Central memory CD4-positive, alpha-beta T cell (primary cell): ENCODE measurements at regions not wholly inside any gene's neighbourhood (a gene's known extent, or its start where the extent isn't known, plus 50 kb on each side); places are given as distances from the start of the nearest gene placed in this dataset.
"Not testable (repeated sequence)": the region's sequence is repeated elsewhere in the genome, so short reads cannot be mapped to it uniquely, and the experiment has no call there.

ENCODE experiments used
- DNase-seq: peaks from one replicate; pipeline ENCODE4 v3.0.0; 2022

DNA sequence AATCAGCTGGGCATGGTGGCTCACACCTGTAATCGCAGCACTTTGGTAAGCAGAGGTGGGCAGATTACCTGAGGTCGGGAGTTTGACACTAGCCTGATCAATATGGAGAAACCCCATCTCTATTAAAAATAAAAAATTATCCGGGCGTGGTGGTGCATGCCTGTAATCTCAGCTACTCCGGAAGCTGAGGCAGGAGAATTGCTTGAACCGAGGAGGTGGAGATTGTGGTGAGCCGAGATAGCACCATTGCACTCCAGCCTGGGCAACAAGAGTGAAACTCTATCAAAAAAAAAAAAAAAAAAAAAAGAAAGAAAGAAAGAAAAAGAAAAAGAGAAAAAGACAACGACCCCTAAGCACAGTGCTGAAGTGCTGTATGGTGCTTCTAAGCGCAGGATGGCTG lies 280.6 kb upstream of the MAF start:
- not testable (repeated sequence) for DNase-seq

DNA sequence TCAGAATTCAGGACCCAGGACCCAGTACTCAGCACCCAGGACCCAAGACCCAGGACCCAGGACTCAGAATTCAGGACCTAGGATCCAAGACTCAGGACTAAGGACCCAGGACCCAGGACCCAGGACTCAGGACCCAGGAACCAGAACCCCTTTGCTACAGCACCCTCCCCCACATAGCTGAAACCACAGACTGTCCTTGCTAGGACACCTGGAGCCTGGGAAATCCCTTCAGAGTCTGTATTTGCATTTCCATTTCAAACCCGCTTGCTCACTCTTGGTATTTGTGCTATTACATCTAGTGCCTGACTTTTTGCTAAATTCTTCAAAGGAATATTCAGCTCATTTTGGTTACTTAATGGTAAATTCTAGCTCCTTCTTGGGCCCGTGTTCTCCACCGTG lies 275.8 kb upstream of the MAF start:
- no peak for DNase-seq

DNA sequence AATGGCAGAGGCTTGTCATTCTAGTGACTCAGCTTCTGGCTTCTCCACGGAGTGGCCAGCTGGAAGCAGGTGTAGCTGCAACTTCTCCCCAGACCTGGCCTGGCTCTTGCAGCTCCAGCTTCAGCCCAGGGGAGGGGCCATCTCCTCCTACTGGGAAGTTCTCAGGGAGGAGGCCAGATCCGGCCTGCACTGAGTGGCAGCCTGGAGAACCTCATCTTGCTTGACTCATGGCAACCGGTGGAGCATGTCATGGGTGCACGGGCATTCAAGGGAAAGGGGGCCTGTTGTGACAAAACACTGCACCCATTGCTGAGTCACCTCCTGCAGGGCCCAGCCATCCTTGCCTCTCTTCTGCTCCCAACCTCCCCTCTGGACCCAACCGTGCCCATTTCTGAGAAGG lies 273.9 kb upstream of the MAF start:
- DNase-seq, result no peak

GRCh38 chr16:79873825-79874224 lies 273.3 kb upstream of the MAF start:
- no peak for DNase-seq

DNA sequence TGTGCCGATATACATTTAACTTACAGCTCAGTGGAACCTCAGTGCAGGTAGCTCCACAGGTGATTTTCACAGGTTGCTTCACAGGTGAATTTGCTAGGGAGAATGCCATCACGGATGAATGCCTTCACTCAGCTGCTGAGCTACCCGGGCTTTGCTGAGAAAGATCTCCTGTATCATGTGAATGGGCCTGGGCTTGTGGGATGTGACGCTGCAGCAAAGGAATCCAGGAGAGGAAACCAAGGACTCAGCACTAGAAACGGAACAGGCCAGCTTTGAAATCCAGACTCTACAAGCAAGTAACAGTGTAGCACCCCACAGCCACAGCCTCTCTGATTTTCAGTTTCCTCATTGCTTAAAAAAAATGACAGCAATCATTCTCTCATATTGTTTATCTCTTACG lies 271.4 kb upstream of the MAF start:
- no peak for DNase-seq

DNA sequence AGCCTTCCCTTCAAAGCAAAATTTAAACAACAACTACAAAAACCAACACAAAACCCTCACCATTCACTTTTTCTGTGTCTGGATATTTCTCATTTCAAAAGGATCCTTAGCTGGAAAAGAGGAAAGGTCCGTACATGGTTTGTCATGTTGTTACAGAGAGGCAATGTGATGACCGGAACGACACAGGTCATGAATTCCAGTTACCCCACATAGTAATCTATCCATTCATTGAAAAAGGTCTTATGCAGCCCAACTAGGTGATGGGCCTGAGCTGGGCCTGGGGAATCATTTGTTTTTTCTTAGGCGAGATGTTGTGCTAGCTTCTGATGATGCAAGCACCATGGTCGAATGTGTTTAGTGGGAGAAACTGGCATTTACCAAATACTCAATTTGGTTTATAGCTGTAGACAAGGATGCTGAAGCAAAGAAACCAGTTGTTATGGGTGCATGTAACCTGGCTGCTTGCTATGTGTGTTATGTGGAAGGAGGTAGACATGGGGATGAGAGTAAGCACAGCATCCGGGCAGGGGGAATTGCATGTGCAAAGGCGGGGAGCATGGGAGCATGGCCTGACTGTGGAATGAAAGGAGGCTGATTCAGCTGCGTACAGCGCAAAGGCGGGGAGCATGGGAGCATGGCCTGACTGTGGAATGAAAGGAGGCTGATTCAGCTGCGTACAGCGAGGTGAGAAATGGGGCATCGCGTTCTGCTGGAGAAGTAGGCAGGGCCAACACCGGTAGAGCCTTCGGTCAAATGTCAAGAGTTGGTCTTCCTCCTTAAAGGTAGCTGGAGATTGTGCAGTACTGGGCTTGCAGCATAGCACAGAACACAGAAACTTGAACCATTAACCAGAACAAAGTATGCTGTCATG lies 269.7 kb upstream of the MAF start:
- DNase-seq, result no peak

GRCh38 chr16:79869304-79870015 lies 268.9 kb upstream of the MAF start:
- DNase-seq, result no peak

GRCh38 chr16:79868841-79869240 lies 268.3 kb upstream of the MAF start:
- DNase-seq, result no peak

DNA sequence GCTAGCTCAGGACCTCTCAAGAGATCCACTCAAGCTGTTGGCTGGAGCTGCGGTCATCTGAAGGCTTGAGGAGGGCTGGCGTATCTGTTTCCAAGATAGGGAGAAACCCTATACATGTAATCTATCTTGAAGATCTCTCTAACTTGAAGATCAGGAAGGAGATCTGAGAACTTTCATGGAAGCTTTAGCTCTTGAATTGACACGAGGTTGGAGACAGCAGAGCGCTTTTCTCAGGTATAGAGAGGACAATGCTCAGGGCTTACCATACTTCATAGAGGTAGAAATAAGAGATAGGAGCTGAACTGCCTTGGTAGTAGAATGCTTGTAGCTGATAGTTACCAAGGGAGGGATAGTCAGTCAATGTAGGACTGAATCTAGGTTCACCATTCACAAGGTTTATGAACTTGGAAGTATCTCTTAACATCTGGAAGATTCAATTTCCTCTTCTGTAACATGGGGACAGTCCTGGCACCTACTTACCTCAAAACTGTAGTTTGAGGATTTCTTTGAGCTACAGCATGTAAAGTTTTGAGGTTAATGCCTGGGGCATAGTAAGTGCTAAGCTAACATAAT lies 267.0 kb upstream of the MAF start:
- DNase-seq, result no peak

DNA sequence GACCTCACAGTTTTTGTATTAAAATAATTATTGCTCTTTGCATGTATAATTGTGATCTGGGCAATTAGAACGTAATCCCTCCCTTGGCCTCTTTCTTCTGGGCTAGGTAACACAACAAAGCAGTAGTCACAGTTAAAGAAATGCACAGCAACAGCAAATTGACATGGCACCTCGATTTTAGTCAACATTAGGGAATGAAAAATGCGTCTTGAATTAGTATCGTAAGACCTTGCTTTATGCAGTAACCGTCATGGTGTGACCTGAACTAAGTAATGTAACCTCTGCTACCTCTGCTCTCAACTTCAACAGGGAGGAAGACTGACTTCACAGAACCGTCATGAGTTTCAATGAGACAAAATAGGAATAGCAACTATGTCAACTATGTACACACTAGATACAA lies 265.4 kb upstream of the MAF start:
- no peak for DNase-seq

DNA sequence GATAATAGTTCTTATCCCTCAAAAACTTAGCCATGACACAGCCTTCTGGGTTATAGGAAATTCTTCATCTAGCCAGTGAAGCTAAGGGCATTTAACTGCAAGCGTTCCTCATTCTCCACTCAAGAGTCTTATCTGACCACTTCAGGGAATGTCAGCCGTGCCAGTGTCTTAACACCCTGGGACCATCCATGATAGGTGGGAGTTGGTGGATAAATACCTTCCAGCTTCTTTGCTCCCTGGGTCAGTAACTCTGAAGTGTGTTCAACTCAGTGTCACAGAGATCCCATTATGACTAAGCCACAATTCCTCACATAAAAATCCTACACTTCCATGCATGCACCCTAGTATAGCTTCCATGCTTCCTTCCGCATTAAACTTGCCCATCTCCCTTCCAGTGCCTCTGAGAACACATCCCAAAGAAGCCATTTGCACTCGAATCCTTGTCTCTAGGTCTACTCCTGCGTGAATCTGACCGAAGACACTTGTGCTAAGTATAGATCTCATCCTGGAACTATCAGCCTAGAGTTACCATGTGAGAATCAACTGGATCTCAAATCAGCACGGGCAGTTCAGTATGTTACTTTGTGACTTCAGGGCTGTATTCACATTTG lies 264.3 kb upstream of the MAF start:
- no peak for DNase-seq

DNA sequence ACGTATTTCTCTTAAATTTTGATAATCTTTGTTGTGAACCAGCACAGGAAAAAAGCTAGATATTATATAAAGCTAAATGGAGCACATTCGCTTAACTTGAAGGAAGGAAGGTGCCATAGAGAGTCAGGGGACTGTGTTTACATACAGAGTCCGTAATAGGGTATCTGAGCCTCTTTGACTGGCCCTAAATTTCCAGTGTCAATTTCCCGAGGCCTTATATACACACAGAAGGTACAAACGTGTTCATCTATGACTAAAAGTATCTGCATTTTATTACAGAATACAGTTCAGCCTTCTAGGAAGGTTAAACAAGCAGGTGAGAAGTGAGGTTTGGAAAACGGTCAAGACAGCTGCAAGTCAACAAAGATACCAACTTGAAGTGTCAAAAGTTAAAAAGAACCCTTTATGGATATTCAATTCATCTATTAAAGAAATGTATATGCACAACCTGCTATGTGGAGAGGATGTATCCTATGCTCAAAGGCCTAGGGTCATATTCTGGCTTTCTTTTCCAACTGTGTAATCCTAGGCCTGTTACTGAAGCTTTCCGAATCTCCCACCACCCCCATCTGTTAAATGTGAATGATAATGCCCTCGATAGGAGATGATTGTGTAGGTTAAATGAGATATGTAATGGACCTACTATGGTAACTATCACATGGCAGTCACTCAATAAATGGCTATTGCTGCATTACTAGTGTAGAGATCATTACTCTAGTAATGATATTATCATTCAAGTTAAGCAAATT lies 263.7 kb upstream of the MAF start:
- DNase-seq, result no peak

DNA sequence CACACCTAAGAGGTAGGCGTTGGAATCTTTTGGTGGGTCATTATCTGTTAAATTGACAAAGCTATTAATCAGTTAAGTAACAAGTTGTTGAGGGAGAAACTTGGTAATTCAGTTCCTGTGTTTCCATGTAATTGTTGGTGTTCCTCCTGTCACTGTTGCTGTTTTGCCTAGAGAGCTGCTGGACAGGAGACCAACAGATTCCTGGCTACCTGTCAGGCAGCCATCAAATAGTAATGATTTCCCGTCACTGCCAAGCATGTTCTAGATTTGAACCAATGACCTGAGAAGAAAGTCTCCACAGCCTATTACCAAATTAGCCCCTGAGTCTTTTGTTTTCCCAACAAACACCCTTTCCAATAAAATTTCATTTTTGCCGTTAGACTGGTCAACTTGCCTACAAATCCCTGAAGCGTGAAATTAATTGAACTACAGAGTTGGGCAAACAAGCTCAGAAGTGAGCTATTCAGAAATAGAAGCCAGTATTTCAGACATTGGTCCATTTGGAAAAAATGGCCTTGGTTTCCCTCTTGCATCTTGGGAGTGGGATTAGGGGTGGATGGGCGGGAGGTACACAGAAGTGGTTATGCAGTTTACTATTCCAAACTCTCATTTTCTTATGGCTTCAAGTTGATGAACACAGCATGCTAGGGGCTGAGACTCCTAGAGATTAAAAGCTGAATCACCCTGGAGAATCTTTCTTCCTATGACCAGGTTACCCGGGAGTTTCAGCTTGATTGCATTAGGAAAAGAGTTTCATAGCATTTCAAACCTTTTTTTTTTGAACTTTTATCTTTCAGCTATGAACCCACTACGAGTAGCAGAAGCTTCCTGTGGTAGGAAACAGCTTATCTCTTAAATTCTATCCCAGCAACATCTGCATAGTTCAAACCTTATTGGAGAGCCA lies 262.8 kb upstream of the MAF start:
- DNase-seq, result no peak

- no peak for DNase-seq
Measured at GRCh38 chr16:79862601-79863000, 262.1 kb upstream of the MAF start.

DNA sequence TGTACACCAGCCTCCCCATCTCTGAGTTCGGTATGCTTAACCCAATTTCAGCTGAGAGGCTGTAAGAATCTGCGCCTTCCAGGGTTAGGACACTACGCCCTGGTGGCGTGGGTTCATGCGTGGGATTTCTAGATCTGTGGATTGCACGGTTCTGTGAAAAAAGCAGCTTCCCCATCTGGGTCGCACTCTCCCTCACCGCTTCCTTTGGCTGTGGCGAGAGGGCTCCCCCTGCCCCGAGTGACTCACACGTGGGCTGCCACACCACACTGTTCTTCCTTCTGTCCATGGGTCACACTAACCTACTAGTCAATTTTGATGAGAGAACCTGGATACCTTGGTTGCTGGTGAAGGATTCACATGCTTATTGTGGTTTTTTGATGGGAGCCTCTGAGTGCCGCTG lies 256.0 kb upstream of the MAF start:
- DNase-seq, result no peak

GRCh38 chr16:79850348-79850747 lies 249.8 kb upstream of the MAF start:
- no peak for DNase-seq

DNA sequence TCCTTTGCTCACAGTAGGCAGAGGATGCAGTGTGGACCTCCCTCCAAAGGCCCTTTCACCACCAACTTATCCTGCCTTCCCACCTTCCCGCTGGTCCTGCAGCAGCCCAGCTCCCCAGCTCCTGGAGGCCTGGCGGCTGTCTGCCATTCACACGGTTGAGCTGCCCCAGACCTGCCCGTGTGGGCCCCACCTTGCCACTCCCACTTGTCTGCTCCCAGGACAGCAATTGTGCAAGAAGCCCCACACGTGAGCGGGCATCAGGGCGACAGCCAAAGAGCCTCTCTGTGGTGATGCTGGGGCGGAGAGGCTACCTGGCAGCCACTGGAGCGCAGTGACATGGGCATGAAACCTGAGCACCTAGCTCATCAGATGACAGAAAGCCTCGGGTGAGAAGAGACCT lies 248.6 kb upstream of the MAF start:
- no peak for DNase-seq

- DNase-seq, result no peak
Measured at GRCh38 chr16:79848719-79849118, 248.2 kb upstream of the MAF start.

GRCh38 chr16:79847569-79847968 lies 247.0 kb upstream of the MAF start:
- DNase-seq, result no peak

GRCh38 chr16:79847101-79847500 lies 246.6 kb upstream of the MAF start:
- no peak for DNase-seq

DNA sequence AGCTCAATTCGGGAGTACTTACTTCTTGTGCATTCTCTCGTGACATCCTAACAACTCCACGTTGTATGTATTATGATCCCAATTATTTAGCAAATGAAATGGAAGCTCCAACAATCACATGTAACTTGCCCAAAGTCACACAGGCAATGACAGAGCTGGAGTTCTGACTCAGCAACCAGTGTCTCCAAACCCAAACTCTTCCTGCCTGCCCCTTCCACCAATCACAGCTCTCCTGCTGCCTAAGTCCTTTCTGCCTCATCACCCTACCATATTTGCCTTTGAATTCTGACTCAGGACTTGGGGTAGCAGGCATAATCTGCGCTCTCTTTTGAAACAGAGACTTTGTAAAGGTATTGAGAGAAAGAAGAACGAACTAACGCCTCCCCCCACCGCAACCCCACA lies 245.2 kb upstream of the MAF start:
- DNase-seq, result no peak
